ENCODE measurements at regions not wholly inside any gene's neighbourhood (a gene's known extent, or its start where the extent isn't known, plus 50 kb on each side); places are given as distances from the start of the nearest gene placed in this dataset.

- DNase-seq, result no peak
These were observed 492.6 kb downstream of the TUSC7 start for GRCh38 chr3:117201901-117202774.

GRCh38 chr3:117217355-117217754 is 507.8 kb downstream of the TUSC7 start:
- no peak for DNase-seq

GRCh38 chr3:117217760-117218316 is 508.3 kb downstream of the TUSC7 start:
- DNase-seq, result peak; percentile 33 to 35

GRCh38 chr3:117218641-117219048 is 509.1 kb downstream of the TUSC7 start:
- DNase-seq, result no peak

GRCh38 chr3:117219296-117219695 is 509.7 kb downstream of the TUSC7 start:
- no peak for DNase-seq

GRCh38 chr3:117226932-117227331 is 517.4 kb downstream of the TUSC7 start:
- no peak for DNase-seq

GRCh38 chr3:117228466-117228865 is 518.9 kb downstream of the TUSC7 start:
- DNase-seq, result no peak

GRCh38 chr3:117230924-117231323 is 521.3 kb downstream of the TUSC7 start:
- no peak for DNase-seq

GRCh38 chr3:117234331-117234730 is 524.8 kb downstream of the TUSC7 start:
- DNase-seq, result no peak

GRCh38 chr3:117235304-117235703 is 525.7 kb downstream of the TUSC7 start:
- no peak for DNase-seq

- peak; percentile 81 to 82 for DNase-seq
These were observed 529.2 kb downstream of the TUSC7 start for GRCh38 chr3:117238806-117239205.

- no peak for DNase-seq
These were observed 534.1 kb downstream of the TUSC7 start for GRCh38 chr3:117243657-117244056.

GRCh38 chr3:117246771-117247555 is 537.4 kb downstream of the TUSC7 start:
- no peak for DNase-seq

- DNase-seq, result no peak
These were observed 538.6 kb downstream of the TUSC7 start for GRCh38 chr3:117248153-117248552.

- DNase-seq, result no peak
These were observed 542.6 kb downstream of the TUSC7 start for GRCh38 chr3:117252208-117252607.

- no peak for DNase-seq
These were observed 543.1 kb downstream of the TUSC7 start for GRCh38 chr3:117252651-117253050.

- no peak for DNase-seq
These were observed 544.1 kb downstream of the TUSC7 start for GRCh38 chr3:117253636-117254035.

GRCh38 chr3:117254985-117255384 is 545.4 kb downstream of the TUSC7 start:
- no peak for DNase-seq

GRCh38 chr3:117255736-117256135 is 546.2 kb downstream of the TUSC7 start:
- no peak for DNase-seq

- DNase-seq, result no peak
These were observed 552.4 kb downstream of the TUSC7 start for GRCh38 chr3:117261983-117262421.

GRCh38 chr3:117263270-117263669 is 553.7 kb downstream of the TUSC7 start:
- DNase-seq, result no peak

- no peak for DNase-seq
These were observed 554.2 kb downstream of the TUSC7 start for GRCh38 chr3:117263745-117264144.

- no peak for DNase-seq
These were observed 554.8 kb downstream of the TUSC7 start for GRCh38 chr3:117264204-117264994.
